C4-2B (cell line): ENCODE measurements at regions not wholly inside any gene's neighbourhood (a gene's known extent, or its start where the extent isn't known, plus 50 kb on each side); places are given as distances from the start of the nearest gene placed in this dataset.

Experiments
- CTCF ChIP-seq: fragments of 450-650 bp; conservative IDR thresholded peaks from 2 replicates; pipeline ENCODE4 v1.5.1; 2017; ENCODE audit warnings: mild to moderate bottlenecking
- ZFX ChIP-seq: fragments of 450-650 bp; IDR thresholded peaks from 2 replicates; pipeline ENCODE4 v1.6.1; 2017

- TF ChIP-seq ZFX (no peak), CTCF (no peak)
Measured at GRCh38 chr2:123659120-123659519, 366.0 kb upstream of the CNTNAP5 start.
